KMS-11 (cell line): ENCODE measurements at regions not wholly inside any gene's neighbourhood (a gene's known extent, or its start where the extent isn't known, plus 50 kb on each side); places are given as distances from the start of the nearest gene placed in this dataset.

Experiments used
- H2AFZ ChIP-seq: fragments of 200-600 bp; sonication (generic); 2 replicates; pipeline ENCODE4 v1.6.1; 2016; ENCODE audit warnings: antibody characterized with exemption, mixed run types, low read depth
- H3K27ac ChIP-seq: fragments of 200-600 bp; sonication (generic); 2 replicates; pipeline ENCODE4 v1.6.1; 2016; ENCODE audit warnings: mild to moderate bottlenecking, mixed run types
- H3K27me3 ChIP-seq: fragments of 200-600 bp; sonication (generic); 2 replicates; pipeline ENCODE4 v1.6.1; 2017; ENCODE audit warnings: mild to moderate bottlenecking, low read depth, mixed run types, moderate library complexity; ENCODE audit not compliant: insufficient read depth
- H3K36me3 ChIP-seq: fragments of 200-600 bp; sonication (generic); 2 replicates; pipeline ENCODE4 v1.6.1; 2017; ENCODE audit warnings: mild to moderate bottlenecking, mixed run types; ENCODE audit not compliant: insufficient read depth
- H3K4me1 ChIP-seq: fragments of 200-600 bp; sonication (generic); 2 replicates; pipeline ENCODE4 v1.6.1; 2016; ENCODE audit warnings: mild to moderate bottlenecking, low read depth, mixed run types; ENCODE audit not compliant: poor library complexity, severe bottlenecking
- H3K4me2 ChIP-seq: fragments of 200-600 bp; sonication (generic); 2 replicates; pipeline ENCODE4 v1.7.0; 2016; ENCODE audit warnings: mild to moderate bottlenecking, mixed run types
- H3K4me3 ChIP-seq: fragments of 200-600 bp; sonication (generic); IDR thresholded peaks from 2 replicates; pipeline ENCODE4 v1.6.1; 2017; ENCODE audit warnings: low read depth, low read length, mixed read lengths; ENCODE audit not compliant: insufficient read depth
- H3K79me2 ChIP-seq: fragments of 200-600 bp; sonication (generic); 2 replicates; pipeline ENCODE4 v1.6.1; 2016; ENCODE audit warnings: low read depth, mixed run types; ENCODE audit not compliant: insufficient read depth
- H3K9ac ChIP-seq: fragments of 200-600 bp; sonication (generic); 2 replicates; pipeline ENCODE4 v1.6.1; 2016; ENCODE audit warnings: mild to moderate bottlenecking, mixed run types
- H4K20me1 ChIP-seq: fragments of 200-600 bp; sonication (generic); 2 replicates; pipeline ENCODE4 v1.6.1; 2016; ENCODE audit warnings: mild to moderate bottlenecking, mixed run types; ENCODE audit not compliant: insufficient read depth
- CTCF ChIP-seq: fragments of 200-600 bp; sonication (generic); conservative IDR thresholded peaks from 2 replicates; pipeline ENCODE4 v1.6.1; 2017; ENCODE audit warnings: low read depth, mild to moderate bottlenecking, antibody characterized with exemption, low read length, moderate library complexity, mixed read lengths

GRCh38 chr16:51670527-51670926 lies 519.5 kb upstream of the SALL1 start:
- Histone ChIP-seq H2AFZ (no peak overlapping the region), H3K4me2 (no peak overlapping the region), H3K4me1 (no peaks in the 10 kb centered on the region), H3K79me2 (no peaks in the 10 kb centered on the region), H4K20me1 (no peaks in the 10 kb centered on the region), H3K27ac (no peak overlapping the region), H3K9ac (no peak overlapping the region), H3K27me3 (no peaks in the 10 kb centered on the region), H3K36me3 (no peaks in the 10 kb centered on the region), H3K4me3 (no peak overlapping the region)
- TF ChIP-seq CTCF = no peak

- TF ChIP-seq CTCF = no peak
- Histone ChIP-seq H3K4me1 (no peaks in the 10 kb centered on the region), H3K27me3 (no peaks in the 10 kb centered on the region), H3K27ac (no peak overlapping the region), H2AFZ (no peak overlapping the region), H4K20me1 (no peaks in the 10 kb centered on the region), H3K4me3 (no peak overlapping the region), H3K36me3 (no peaks in the 10 kb centered on the region), H3K79me2 (no peaks in the 10 kb centered on the region), H3K9ac (no peak overlapping the region), H3K4me2 (no peak overlapping the region)
Measured at GRCh38 chr16:51666821-51667220, 515.8 kb upstream of the SALL1 start.

GRCh38 chr16:51666074-51666473 lies 515.0 kb upstream of the SALL1 start:
- H2AFZ ChIP-seq = no peak overlapping the region
- H3K27ac ChIP-seq = no peak overlapping the region
- no peak overlapping the region for H3K4me3 ChIP-seq
- no peak overlapping the region for H3K4me2 ChIP-seq
- no peaks in the 10 kb centered on the region for H3K4me1 ChIP-seq
- no peaks in the 10 kb centered on the region for H3K79me2 ChIP-seq
- H3K27me3 ChIP-seq = no peaks in the 10 kb centered on the region
- TF ChIP-seq CTCF = no peak
- H3K9ac ChIP-seq = no peak overlapping the region
- H3K36me3 ChIP-seq = no peaks in the 10 kb centered on the region
- H4K20me1 ChIP-seq = no peaks in the 10 kb centered on the region

GRCh38 chr16:51665436-51665998 lies 514.4 kb upstream of the SALL1 start:
- Histone ChIP-seq H3K27me3 (no peaks in the 10 kb centered on the region), H4K20me1 (no peaks in the 10 kb centered on the region), H3K4me3 (no peak overlapping the region), H3K79me2 (no peaks in the 10 kb centered on the region), H3K9ac (no peak overlapping the region), H3K4me1 (no peaks in the 10 kb centered on the region), H2AFZ (no peak overlapping the region), H3K27ac (no peak overlapping the region), H3K4me2 (no peak overlapping the region), H3K36me3 (no peaks in the 10 kb centered on the region)
- TF ChIP-seq CTCF = no peak
